Transverse colon (tissue), 4 donors: ENCODE measurements at regions not wholly inside any gene's neighbourhood (a gene's known extent, or its start where the extent isn't known, plus 50 kb on each side); places are given as distances from the start of the nearest gene placed in this dataset.

Source experiments
- DNase-seq: peaks from one replicate; pipeline ENCODE4 v3.0.0-alpha.2; 2019
- H3K27ac ChIP-seq, 4 donors: fragments of 200-600 bp; sonication (generic); 2 replicates each; pipeline ENCODE4 v1.5.1; 2016 to 2018; ENCODE audit warnings: inconsistent platforms in 4 of 4
- H3K27me3 ChIP-seq: fragments of 200-600 bp; sonication (generic); 2 replicates; pipeline ENCODE4 v1.5.1; 2017; ENCODE audit warnings: inconsistent platforms
- H3K36me3 ChIP-seq, 4 donors: fragments of 200-600 bp; sonication (generic); 2 replicates each; pipeline ENCODE4 v1.5.1; 2017 to 2019; ENCODE audit warnings: inconsistent platforms in 4 of 4
- H3K4me1 ChIP-seq, 4 donors: fragments of 200-600 bp; sonication (generic); 2 replicates each; pipeline ENCODE4 v1.5.1; 2017 to 2020; ENCODE audit warnings: inconsistent platforms in 4 of 4
- H3K4me3 ChIP-seq, 4 donors: fragments of 200-600 bp; sonication (generic); 1 replicate in 1 of 4; 2 replicates in 3 of 4; pipeline versions ENCODE4 v1.5.1 to v1.6.1; 2017 to 2019; ENCODE audit warnings: inconsistent platforms in 4 of 4
- H3K9me3 ChIP-seq, 2 donors: fragments of 200-600 bp; sonication (generic); 2 replicates each; pipeline ENCODE4 v1.5.1; 2017 to 2019; ENCODE audit warnings: inconsistent platforms in 2 of 2
- EP300 ChIP-seq: sonication (generic); formaldehyde crosslinking; IDR thresholded peaks from one replicate; pipeline ENCODE4 v1.6.1; 2017; ENCODE audit warnings: antibody characterized with exemption, low read depth
- POLR2A ChIP-seq: fragments of 450-650 bp; IDR thresholded peaks from one replicate; pipeline ENCODE4 v1.6.1; 2016; ENCODE audit warnings: antibody characterized with exemption, mild to moderate bottlenecking, moderate library complexity
- POLR2AphosphoS5 ChIP-seq, 3 donors: sonication (generic); formaldehyde crosslinking; IDR thresholded peaks; one replicate each; pipeline ENCODE4 v1.6.1; 2016; ENCODE audit warnings: antibody characterized with exemption in 3 of 3
- WGBS, 2 donors: methylation state at CpG; one replicate each; pipeline ENCODE4 v1.1.5; 2018; ENCODE audit warnings: low coverage in 1 of 2; 5-methylcytosine and 5-hydroxymethylcytosine counted together
- in situ Hi-C, 4 donors: fragments of 200-750 bp; cut with MboI; loops; one replicate each; pipeline versions ENCODE4 v1.15.0 to v1.15.1; 2017; ENCODE audit warnings: low sequenced_read_pairs in 3 of 4, low pct_ligation_motif_present in 1 of 4, low pct_unique_long_range_greater_than_20kb in 1 of 4
- intact Hi-C: fragments of 100-400 bp; cut with DNase I; formaldehyde crosslinking; loops from one replicate; pipeline ENCODE4 v1.15.1; 2023; ENCODE audit warnings: low total_unique reads
- TF ChIP-seq, protein P1 (sequence below), 5 experiments: fragments of 200-600 bp in 3 of 5; fragments of 450-650 bp in 2 of 5; sonication (generic) in 3 of 5; IDR thresholded peaks; 1 replicate in 2 of 5; 2 replicates in 3 of 5; pipeline ENCODE4 v1.5.1; 2016 to 2017; ENCODE audit warnings: antibody characterized with exemption in 5 of 5, inconsistent platforms in 3 of 5, mild to moderate bottlenecking in 2 of 5, moderate library complexity in 1 of 5

GRCh38 chr12:77592836-77593235 lies 237.9 kb upstream of the NAV3 start:
- Histone ChIP-seq H3K27ac (no peak overlapping the region), H3K9me3 (no peaks in the 10 kb centered on the region), H3K27me3 (no peaks in the 10 kb centered on the region), H3K4me3 (no peak overlapping the region), H3K4me1 (no peaks in the 10 kb centered on the region), H3K36me3 (no peaks in the 10 kb centered on the region)
- no peak for DNase-seq
- WGBS, 2 donors = 71 to 79% methylated on average over 2 of the region's 2 CpGs
- intact Hi-C loops = no loop called here
- TF ChIP-seq, protein P1, sequence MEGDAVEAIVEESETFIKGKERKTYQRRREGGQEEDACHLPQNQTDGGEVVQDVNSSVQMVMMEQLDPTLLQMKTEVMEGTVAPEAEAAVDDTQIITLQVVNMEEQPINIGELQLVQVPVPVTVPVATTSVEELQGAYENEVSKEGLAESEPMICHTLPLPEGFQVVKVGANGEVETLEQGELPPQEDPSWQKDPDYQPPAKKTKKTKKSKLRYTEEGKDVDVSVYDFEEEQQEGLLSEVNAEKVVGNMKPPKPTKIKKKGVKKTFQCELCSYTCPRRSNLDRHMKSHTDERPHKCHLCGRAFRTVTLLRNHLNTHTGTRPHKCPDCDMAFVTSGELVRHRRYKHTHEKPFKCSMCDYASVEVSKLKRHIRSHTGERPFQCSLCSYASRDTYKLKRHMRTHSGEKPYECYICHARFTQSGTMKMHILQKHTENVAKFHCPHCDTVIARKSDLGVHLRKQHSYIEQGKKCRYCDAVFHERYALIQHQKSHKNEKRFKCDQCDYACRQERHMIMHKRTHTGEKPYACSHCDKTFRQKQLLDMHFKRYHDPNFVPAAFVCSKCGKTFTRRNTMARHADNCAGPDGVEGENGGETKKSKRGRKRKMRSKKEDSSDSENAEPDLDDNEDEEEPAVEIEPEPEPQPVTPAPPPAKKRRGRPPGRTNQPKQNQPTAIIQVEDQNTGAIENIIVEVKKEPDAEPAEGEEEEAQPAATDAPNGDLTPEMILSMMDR (IDR thresholded peaks at IDR 0.05) = no peak
- TF ChIP-seq POLR2A (no peak), EP300 (no peak), POLR2AphosphoS5 (IDR thresholded peaks at IDR 0.05) (no peak)
- in situ Hi-C loops = no loop called here

DNA sequence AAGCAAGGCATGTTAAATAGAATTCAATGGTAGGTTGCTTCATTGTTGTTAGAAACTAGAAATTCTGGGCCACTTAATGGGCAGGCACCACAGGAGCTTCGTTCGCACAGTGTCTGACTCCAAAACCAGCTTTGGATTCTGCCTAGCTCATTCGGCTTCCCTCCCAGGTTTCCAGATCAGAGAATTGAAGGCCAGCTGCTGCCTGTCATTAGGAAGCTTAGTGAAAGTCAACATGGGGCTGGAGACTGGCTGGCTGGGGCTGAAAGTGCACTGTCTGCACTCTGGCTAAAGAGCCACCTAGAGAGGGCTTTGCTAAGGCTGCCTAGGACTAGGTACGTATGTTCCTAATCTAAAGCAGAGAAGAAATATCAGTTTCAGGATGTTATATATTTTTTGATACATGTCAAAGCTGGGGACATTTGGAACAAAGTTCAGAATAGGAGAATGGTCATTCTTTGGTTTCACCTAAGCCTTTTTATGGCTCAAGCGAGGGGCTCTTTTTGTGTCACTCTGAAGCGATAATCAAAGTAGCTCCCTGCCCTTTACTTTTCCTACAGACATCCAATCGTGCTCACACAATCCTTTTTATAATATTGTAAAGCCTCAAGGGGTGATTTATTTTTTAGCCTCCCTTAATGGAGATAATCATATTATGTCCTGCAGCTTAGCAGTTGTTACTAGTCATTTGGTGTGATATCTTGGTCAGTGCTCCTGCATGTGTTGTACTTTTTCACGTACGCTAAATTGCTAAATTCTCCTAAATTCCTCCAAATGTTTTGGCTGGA lies 238.5 kb upstream of the NAV3 start:
- no peak for DNase-seq
- no peaks in the 10 kb centered on the region for H3K9me3 ChIP-seq
- H3K4me3 ChIP-seq = no peak overlapping the region
- no peaks in the 10 kb centered on the region for H3K36me3 ChIP-seq
- no peaks in the 10 kb centered on the region for H3K4me1 ChIP-seq
- TF ChIP-seq POLR2A = no peak
- TF ChIP-seq POLR2AphosphoS5 (IDR thresholded peaks at IDR 0.05) = no peak
- TF ChIP-seq, protein P1 (IDR thresholded peaks at IDR 0.05) = no peak
- no peak for TF ChIP-seq EP300
- H3K27ac ChIP-seq = no peak overlapping the region
- 76 to 85% methylated on average over 4 to 9 of the region's 9 CpGs for WGBS, 2 donors
- H3K27me3 ChIP-seq = no peaks in the 10 kb centered on the region
- intact Hi-C loops = no loop called here
- in situ Hi-C loops = no loop called here

DNA sequence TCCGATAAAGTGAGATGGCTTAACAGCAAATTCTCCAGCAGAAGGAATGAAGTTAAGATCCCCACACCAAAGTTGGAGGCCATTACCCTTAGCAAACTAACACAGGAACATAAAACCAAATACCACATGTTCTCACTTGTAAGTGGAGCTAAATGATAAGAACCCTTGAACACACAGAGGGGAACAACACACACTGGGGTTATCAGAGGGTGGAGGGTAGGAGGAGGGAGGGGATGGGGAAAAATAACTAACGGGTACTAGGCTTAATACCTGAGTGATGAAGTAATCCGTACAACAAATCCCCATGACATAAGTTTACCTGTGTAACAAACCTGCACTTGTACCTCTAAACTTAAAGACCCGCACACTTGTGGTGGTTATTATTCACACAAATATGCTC lies 240.4 kb upstream of the NAV3 start:
- in situ Hi-C loops = no loop called here
- DNase-seq = no peak
- Histone ChIP-seq H3K4me3 (no peak overlapping the region), H3K27me3 (no peaks in the 10 kb centered on the region), H3K36me3 (no peaks in the 10 kb centered on the region), H3K9me3 (no peaks in the 10 kb centered on the region), H3K4me1 (no peaks in the 10 kb centered on the region), H3K27ac (no peak overlapping the region)
- intact Hi-C loops = no loop called here
- WGBS, 2 donors = 76 to 89% methylated on average over 2 to 4 of the region's 4 CpGs
- TF ChIP-seq, protein P1 (IDR thresholded peaks at IDR 0.05) = no peak
- TF ChIP-seq POLR2A (no peak), EP300 (no peak), POLR2AphosphoS5 (IDR thresholded peaks at IDR 0.05) (no peak)

DNA sequence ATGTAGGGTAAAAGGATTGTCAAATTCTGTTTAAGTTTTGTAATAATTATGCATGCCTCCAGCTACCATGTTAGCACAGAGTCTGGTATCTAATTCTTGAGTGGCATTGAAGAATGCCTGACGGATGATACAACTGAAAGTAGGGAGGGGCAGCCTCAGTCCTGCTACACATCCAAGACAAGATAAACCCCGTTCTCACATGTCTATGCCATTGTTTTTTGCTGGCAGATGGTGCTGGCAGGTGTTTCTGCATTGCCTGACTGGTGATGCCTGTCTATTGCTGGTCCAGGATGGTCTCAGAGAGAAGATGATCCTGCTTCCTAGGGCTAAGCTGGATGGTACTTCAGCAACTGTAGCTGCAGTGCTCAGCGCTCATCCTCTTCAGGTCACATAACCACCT lies 245.8 kb upstream of the NAV3 start:
- Histone ChIP-seq H3K4me3 (no peak overlapping the region), H3K36me3 (no peaks in the 10 kb centered on the region), H3K4me1 (no peaks in the 10 kb centered on the region), H3K27ac (no peak overlapping the region), H3K27me3 (no peaks in the 10 kb centered on the region), H3K9me3 (no peaks in the 10 kb centered on the region)
- TF ChIP-seq POLR2A (no peak), EP300 (no peak), POLR2AphosphoS5 (IDR thresholded peaks at IDR 0.05) (no peak)
- TF ChIP-seq, protein P1 (IDR thresholded peaks at IDR 0.05) = no peak
- 70 to 100% methylated on average over 1 to 3 of the region's 3 CpGs for WGBS, 2 donors
- intact Hi-C loops (no loop called here), in situ Hi-C loops (no loop called here)
- DNase-seq = no peak
